ENCODE measurements at regions not wholly inside any gene's neighbourhood (a gene's known extent, or its start where the extent isn't known, plus 50 kb on each side); places are given as distances from the start of the nearest gene placed in this dataset.

- TF ChIP-seq CTCF (IDR thresholded peaks at IDR 0.05; ENCODE audit: low read depth, low read length, poor library complexity, severe bottlenecking) (no peak), EZH2phosphoT487 (IDR thresholded peaks at IDR 0.05; ENCODE audit: borderline replicate concordance, low read length) (no peak)
Measured at GRCh38 chr5:52453176-52453575, 334.5 kb upstream of the ITGA1 start.

All from DOHH2 (cell line).